GM21717 (cell line): ENCODE measurements at regions not wholly inside any gene's neighbourhood (a gene's known extent, or its start where the extent isn't known, plus 50 kb on each side); places are given as distances from the start of the nearest gene placed in this dataset.
"Not testable (repeated sequence)": the region's sequence is repeated elsewhere in the genome, so short reads cannot be mapped to it uniquely, and the experiment has no call there.

Experiments used
- ATAC-seq: cut with Tn5 transposase; IDR thresholded peaks from one replicate; pipeline ENCODE4 v1.9.1; 2021; ENCODE audit warnings: mild to moderate bottlenecking, moderate library complexity; ENCODE audit not compliant: unreplicated experiment

GRCh38 chr10:94123258-94123995 lies 129.7 kb downstream of the PLCE1 start:
- no peak for ATAC-seq

GRCh38 chr10:94124147-94124546 lies 130.4 kb downstream of the PLCE1 start:
- not testable (repeated sequence) for ATAC-seq

DNA sequence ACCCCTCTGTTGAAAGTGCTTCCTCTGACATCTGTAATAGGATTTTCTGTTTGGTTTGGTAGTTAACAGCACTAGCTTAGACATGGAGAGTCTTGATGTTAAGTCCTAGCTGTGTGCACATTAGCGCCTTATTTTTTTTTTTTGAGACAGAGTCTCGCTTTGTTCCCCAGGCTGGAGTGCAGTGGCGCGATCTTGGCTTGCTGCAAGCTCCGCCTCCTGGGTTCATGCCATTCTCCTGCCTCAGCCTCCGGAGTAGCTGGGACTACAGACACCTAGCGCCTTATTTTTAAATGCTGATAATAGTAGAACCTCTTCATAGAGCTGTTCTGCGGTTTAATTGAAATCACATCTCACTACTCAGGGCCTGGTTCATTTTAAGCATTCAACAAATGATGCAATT lies 131.5 kb downstream of the PLCE1 start:
- ATAC-seq = not testable (repeated sequence)

GRCh38 chr10:94125856-94126255 lies 132.1 kb downstream of the PLCE1 start:
- ATAC-seq = no peak

- ATAC-seq = no peak
Observed at GRCh38 chr10:94129393-94130130, 135.8 kb downstream of the PLCE1 start.

DNA sequence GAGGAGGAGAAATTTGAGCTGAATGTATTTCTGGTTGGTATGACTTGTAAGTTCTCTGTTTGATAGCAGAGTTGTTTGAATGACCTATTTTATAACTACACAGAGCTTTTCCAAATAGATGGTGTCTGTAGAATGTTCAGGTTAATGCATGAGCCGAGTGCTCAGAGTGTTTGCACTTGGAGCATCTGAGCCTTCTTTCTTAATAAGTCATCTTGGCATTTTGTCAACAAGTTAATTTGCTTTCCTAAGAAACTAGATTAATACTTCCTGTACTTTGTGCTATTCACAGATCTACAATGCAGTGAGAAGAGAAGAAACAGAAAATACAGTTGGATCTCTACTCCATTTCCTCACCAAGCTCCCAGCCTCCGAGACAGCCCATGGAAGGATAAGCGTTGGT lies 138.2 kb downstream of the PLCE1 start:
- no peak for ATAC-seq

GRCh38 chr10:94133239-94133638 lies 139.5 kb downstream of the PLCE1 start:
- ATAC-seq = no peak

- ATAC-seq = no peak
Observed at GRCh38 chr10:94137747-94138146, 144.0 kb downstream of the PLCE1 start.

DNA sequence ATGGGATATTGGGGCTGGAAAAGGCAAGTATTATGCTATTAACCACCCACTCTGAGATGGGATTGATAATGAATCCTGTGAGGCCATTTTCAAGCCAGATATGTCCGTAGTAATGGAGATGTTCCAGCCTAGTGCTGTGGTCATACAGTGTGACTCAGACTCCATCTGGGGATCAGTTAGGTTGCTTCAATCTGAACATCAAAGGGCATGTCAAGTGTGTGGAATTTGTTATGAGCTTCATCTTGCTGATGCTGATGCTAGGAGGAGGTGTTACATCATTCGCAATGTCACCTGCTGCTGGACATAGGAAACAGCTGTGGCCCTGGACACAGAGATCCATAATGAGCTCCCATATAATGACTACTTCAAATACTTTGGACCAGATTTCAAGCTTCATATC lies 144.7 kb downstream of the PLCE1 start:
- no peak for ATAC-seq

GRCh38 chr10:94143261-94143660 lies 149.5 kb downstream of the PLCE1 start:
- no peak for ATAC-seq

- ATAC-seq = no peak
Observed at GRCh38 chr10:94146313-94146712, 152.6 kb downstream of the PLCE1 start.

GRCh38 chr10:94146746-94147145 lies 153.0 kb downstream of the PLCE1 start:
- ATAC-seq = no peak

- ATAC-seq = no peak
Observed at GRCh38 chr10:94149702-94150101, 156.0 kb downstream of the PLCE1 start.

DNA sequence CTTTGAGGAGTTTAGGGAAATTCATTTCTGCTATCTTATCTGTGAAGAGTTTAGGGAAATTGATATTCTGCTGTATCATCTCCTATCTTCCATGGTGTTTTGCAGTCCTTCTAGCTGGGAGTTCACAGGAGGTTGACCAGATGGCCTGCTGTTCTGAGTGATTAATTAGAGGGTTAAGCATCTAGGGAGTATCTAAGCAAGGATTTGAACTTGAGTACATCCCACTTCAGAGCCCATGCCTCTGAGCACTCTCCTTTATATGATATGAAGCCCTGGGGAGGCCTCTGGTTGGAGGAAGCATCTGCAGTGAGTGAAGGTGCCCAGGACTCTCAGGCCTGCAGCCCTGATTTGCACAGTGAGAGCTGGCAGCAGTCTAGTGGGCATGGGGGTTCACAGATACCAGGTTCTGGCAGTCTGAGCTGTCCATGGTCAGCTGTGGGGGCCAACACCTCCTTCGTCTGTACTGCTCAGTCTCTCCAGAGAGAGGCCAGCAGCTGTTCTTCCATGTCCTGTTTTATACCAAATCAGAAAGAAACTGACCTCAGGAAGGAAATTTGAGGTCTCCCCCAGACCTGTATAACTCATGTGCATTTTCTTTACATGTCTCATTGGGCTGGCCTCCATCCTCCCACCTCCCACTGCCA lies 156.9 kb downstream of the PLCE1 start:
- ATAC-seq = no peak

- no peak for ATAC-seq
Observed at GRCh38 chr10:94155722-94156271, 162.1 kb downstream of the PLCE1 start.

GRCh38 chr10:94156453-94156852 lies 162.7 kb downstream of the PLCE1 start:
- ATAC-seq = no peak

DNA sequence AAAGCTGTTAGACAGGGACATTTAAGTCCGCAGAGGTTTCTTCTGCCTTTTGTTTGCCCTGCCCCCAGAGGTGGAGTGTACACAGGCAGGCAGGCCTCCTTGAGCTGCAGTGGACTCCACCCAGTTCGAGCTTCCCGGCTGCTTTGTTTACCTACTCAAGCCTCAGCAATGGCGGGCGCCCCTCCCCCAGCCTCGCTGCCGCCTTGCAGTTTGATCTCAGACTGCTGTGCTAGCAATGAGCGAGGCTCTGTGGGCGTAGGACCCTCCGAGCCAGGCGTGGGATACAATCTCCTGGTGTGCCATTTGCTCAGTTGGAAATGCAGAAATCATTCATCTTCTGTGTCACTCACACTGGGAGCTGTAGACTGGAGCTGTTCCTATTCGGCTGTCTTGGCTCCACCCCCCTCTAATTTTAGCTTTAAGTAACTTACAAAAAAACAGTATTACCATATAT lies 171.5 kb downstream of the PLCE1 start:
- ATAC-seq = not testable (repeated sequence)

- ATAC-seq = no peak
Observed at GRCh38 chr10:94172332-94172731, 178.6 kb downstream of the PLCE1 start.

- ATAC-seq = no peak
Observed at GRCh38 chr10:94173594-94173993, 179.9 kb downstream of the PLCE1 start.

- no peak for ATAC-seq
Observed at GRCh38 chr10:94174838-94175237, 181.1 kb downstream of the PLCE1 start.

GRCh38 chr10:94178475-94179253 lies 184.1 kb downstream of the NOC3L start:
- no peak for ATAC-seq
